Natural killer cell (primary cell): ENCODE measurements at regions not wholly inside any gene's neighbourhood (a gene's known extent, or its start where the extent isn't known, plus 50 kb on each side); places are given as distances from the start of the nearest gene placed in this dataset.

ENCODE experiments used
- ATAC-seq, 3 donors: fragments of 150-1000 bp in 2 of 3; fragments of 200-7000 bp in 1 of 3; cut with Tn5 transposase; 1 replicate in 1 of 3; 2 replicates in 2 of 3; pipeline ENCODE4 v1.10.0; 2021; ENCODE audit warnings: mild to moderate bottlenecking in 2 of 3, moderate library complexity in 2 of 3
- DNase-seq, 2 donors: peaks; one replicate each; pipeline versions ENCODE4 v3.0.0 to v3.0.0-alpha.2; 2013 to 2021; ENCODE audit warnings: mixed read lengths in 1 of 2
- H3K27ac ChIP-seq: one replicate; pipeline ENCODE4 v1.5.1; 2013; ENCODE audit warnings: mild to moderate bottlenecking, low read length
- H3K27me3 ChIP-seq: one replicate; pipeline ENCODE4 v1.6.1; 2013; ENCODE audit warnings: low read length; ENCODE audit not compliant: control insufficient read depth, insufficient read depth
- H3K36me3 ChIP-seq: one replicate; pipeline ENCODE4 v1.6.1; 2013; ENCODE audit warnings: low read length; ENCODE audit not compliant: control insufficient read depth, insufficient read depth
- H3K4me1 ChIP-seq: one replicate; pipeline ENCODE4 v1.6.1; 2013; ENCODE audit warnings: low read length; ENCODE audit not compliant: control insufficient read depth, insufficient read depth
- H3K4me3 ChIP-seq: one replicate; pipeline ENCODE4 v1.5.1; 2013; ENCODE audit warnings: low read length
- H3K9me3 ChIP-seq: one replicate; pipeline ENCODE4 v1.6.1; 2013; ENCODE audit warnings: low read length; ENCODE audit not compliant: control insufficient read depth, insufficient read depth
- H3K27ac Mint-ChIP-seq, 2 donors: one replicate each; pipeline ENCODE4 v1.8.0; 2022; ENCODE audit warnings: mild to moderate bottlenecking in 2 of 2, mixed read lengths in 2 of 2, moderate library complexity in 1 of 2
- H3K27me3 Mint-ChIP-seq, 2 donors: one replicate each; pipeline ENCODE4 v1.8.0; 2022; ENCODE audit warnings: low read depth in 2 of 2, mixed read lengths in 2 of 2
- H3K36me3 Mint-ChIP-seq: one replicate; pipeline ENCODE4 v1.8.0; 2022; ENCODE audit warnings: mixed read lengths
- H3K4me1 Mint-ChIP-seq, 2 donors: one replicate each; pipeline ENCODE4 v1.8.0; 2022; ENCODE audit warnings: mixed read lengths in 2 of 2
- H3K4me3 Mint-ChIP-seq: one replicate; pipeline ENCODE4 v1.8.0; 2022; ENCODE audit warnings: mild to moderate bottlenecking, moderate library complexity, mixed read lengths
- H3K9me3 Mint-ChIP-seq, 2 donors: one replicate each; pipeline ENCODE4 v1.8.0; 2022; ENCODE audit warnings: mixed read lengths in 2 of 2
- CTCF ChIP-seq: fragments of 200-600 bp; IDR thresholded peaks from one replicate; pipeline ENCODE4 v1.8.0; 2022; ENCODE audit warnings: antibody characterized with exemption
- WGBS: methylation state at CpG from one replicate; pipeline ENCODE4 v1.1.7; 2013; ENCODE audit warnings: missing lambda C conversion rate; ENCODE audit not compliant: insufficient coverage; 5-methylcytosine and 5-hydroxymethylcytosine counted together
- intact Hi-C: fragments of 100-400 bp; cut with micrococcal nuclease; formaldehyde crosslinking; loops from one replicate; pipeline ENCODE4 v1.14.2; 2022

GRCh38 chr10:85547460-85548023 lies 819.1 kb downstream of the GRID1 start:
- no peak overlapping the region for H3K4me3 Mint-ChIP-seq
- ATAC-seq (no peak), DNase-seq (no peak)
- H3K9me3 ChIP-seq = no peaks in the 10 kb centered on the region
- H3K4me1 ChIP-seq = no peaks in the 10 kb centered on the region
- H3K9me3 Mint-ChIP-seq = peaks cover 0 to 9% of the 10 kb centered on the region in 2 donors
- H3K27ac ChIP-seq = no peak overlapping the region
- no peaks in the 10 kb centered on the region for H3K4me1 Mint-ChIP-seq
- H3K4me3 ChIP-seq = no peak overlapping the region
- H3K27me3 Mint-ChIP-seq = no peaks in the 10 kb centered on the region
- no peak for TF ChIP-seq CTCF
- no peaks in the 10 kb centered on the region for H3K27me3 ChIP-seq
- H3K36me3 Mint-ChIP-seq = no peaks in the 10 kb centered on the region
- WGBS = no CpG with 5 or more reads among the region's 1 CpG
- intact Hi-C loops = no loop called here
- no peaks in the 10 kb centered on the region for H3K36me3 ChIP-seq
- no peak overlapping the region for H3K27ac Mint-ChIP-seq

GRCh38 chr10:85548034-85548433 lies 818.6 kb downstream of the GRID1 start:
- Mint-ChIP-seq H3K27me3 (no peaks in the 10 kb centered on the region), H3K27ac (no peak overlapping the region), H3K4me3 (no peak overlapping the region), H3K36me3 (no peaks in the 10 kb centered on the region), H3K4me1 (no peaks in the 10 kb centered on the region), H3K9me3 (peaks cover 0 to 9% of the 10 kb centered on the region in 2 donors)
- Histone ChIP-seq H3K4me3 (no peak overlapping the region), H3K27ac (no peak overlapping the region), H3K36me3 (no peaks in the 10 kb centered on the region), H3K9me3 (no peaks in the 10 kb centered on the region), H3K27me3 (no peaks in the 10 kb centered on the region), H3K4me1 (no peaks in the 10 kb centered on the region)
- ATAC-seq = no peak
- WGBS = 45% methylated on average over 2 of the region's 2 CpGs
- peak in 1 of 2 donors; percentile 59 for DNase-seq
- no peak for TF ChIP-seq CTCF
- intact Hi-C loops = no loop called here
